ENCODE measurements at regions not wholly inside any gene's neighbourhood (a gene's known extent, or its start where the extent isn't known, plus 50 kb on each side); places are given as distances from the start of the nearest gene placed in this dataset.

- DNase-seq (ENCODE audit: low spot score in 2 of 2) (no peak), ATAC-seq (no peak)
- H3K27ac Mint-ChIP-seq, result no peak overlapping the region
- peaks cover 0 to 10% of the 10 kb centered on the region in 2 donors for H3K9me3 Mint-ChIP-seq
- peaks cover 4 to 15% of the 10 kb centered on the region in 2 donors for H3K36me3 Mint-ChIP-seq
Measured at GRCh38 chr2:234199996-234200395, 149.5 kb downstream of the SPP2 start.

GRCh38 chr2:234198976-234199375, 148.5 kb downstream of the SPP2 start:
- H3K9me3 Mint-ChIP-seq, result peaks cover 0 to 10% of the 10 kb centered on the region in 2 donors
- H3K36me3 Mint-ChIP-seq, result peaks cover 4 to 9% of the 10 kb centered on the region in 2 donors
- ATAC-seq, result no peak

GRCh38 chr2:234195516-234195915, 145.0 kb downstream of the SPP2 start:
- Mint-ChIP-seq H3K27ac (no peak overlapping the region), H3K9me3 (peaks cover 0 to 10% of the 10 kb centered on the region in 2 donors), H3K36me3 (no peaks in the 10 kb centered on the region)
- DNase-seq (ENCODE audit: low spot score in 2 of 2) (no peak), ATAC-seq (no peak)

More at GRCh38 chr2:234198976-234199375, 148.5 kb downstream of the SPP2 start:
- no peak overlapping the region for H3K27ac Mint-ChIP-seq
- DNase-seq (ENCODE audit: low spot score in 2 of 2), result no peak

- no peak for DNase-seq (ENCODE audit: low spot score in 2 of 2)
- Mint-ChIP-seq H3K36me3 (no peaks in the 10 kb centered on the region), H3K27ac (no peak overlapping the region), H3K9me3 (peaks cover 0 to 10% of the 10 kb centered on the region in 2 donors)
- no peak for ATAC-seq
Measured at GRCh38 chr2:234193977-234194563, 143.6 kb downstream of the SPP2 start.

GRCh38 chr2:234191819-234192407, 141.4 kb downstream of the SPP2 start:
- peaks cover 0 to 10% of the 10 kb centered on the region in 2 donors for H3K9me3 Mint-ChIP-seq
- ATAC-seq (no peak), DNase-seq (ENCODE audit: low spot score in 2 of 2) (no peak)
- no peak overlapping the region for H3K27ac Mint-ChIP-seq
- H3K36me3 Mint-ChIP-seq, result no peaks in the 10 kb centered on the region

GRCh38 chr2:234189786-234190300, 139.3 kb downstream of the SPP2 start:
- H3K27ac Mint-ChIP-seq, result no peak overlapping the region
- DNase-seq (ENCODE audit: low spot score in 2 of 2) (no peak), ATAC-seq (no peak)
- peaks cover 0 to 4% of the 10 kb centered on the region in 2 donors for H3K9me3 Mint-ChIP-seq
- H3K36me3 Mint-ChIP-seq, result no peaks in the 10 kb centered on the region

GRCh38 chr2:234189230-234189629, 138.7 kb downstream of the SPP2 start:
- DNase-seq (ENCODE audit: low spot score in 2 of 2), result no peak
- H3K9me3 Mint-ChIP-seq, result no peaks in the 10 kb centered on the region
- H3K27ac Mint-ChIP-seq, result no peak overlapping the region
- H3K36me3 Mint-ChIP-seq, result no peaks in the 10 kb centered on the region
- no peak for ATAC-seq

GRCh38 chr2:234187646-234188174, 137.2 kb downstream of the SPP2 start:
- Mint-ChIP-seq H3K27ac (no peak overlapping the region), H3K36me3 (no peaks in the 10 kb centered on the region), H3K9me3 (no peaks in the 10 kb centered on the region)
- no peak for ATAC-seq
- DNase-seq (ENCODE audit: low spot score in 2 of 2), result no peak

GRCh38 chr2:234181121-234181520, 130.6 kb downstream of the SPP2 start:
- ATAC-seq (no peak), DNase-seq (ENCODE audit: low spot score in 2 of 2) (no peak)
- Mint-ChIP-seq H3K9me3 (no peaks in the 10 kb centered on the region), H3K27ac (no peak overlapping the region), H3K36me3 (no peaks in the 10 kb centered on the region)

GRCh38 chr2:234179031-234179363, 128.5 kb downstream of the SPP2 start:
- H3K36me3 Mint-ChIP-seq, result no peaks in the 10 kb centered on the region
- no peaks in the 10 kb centered on the region for H3K9me3 Mint-ChIP-seq
- ATAC-seq (no peak), DNase-seq (ENCODE audit: low spot score in 2 of 2) (no peak)
- H3K27ac Mint-ChIP-seq, result peak overlapping the region in 1 of 2 donors; percentile 20

GRCh38 chr2:234178330-234179030, 128.0 kb downstream of the SPP2 start:
- Mint-ChIP-seq H3K27ac (no peak overlapping the region), H3K36me3 (no peaks in the 10 kb centered on the region), H3K9me3 (no peaks in the 10 kb centered on the region)
- ATAC-seq (no peak), DNase-seq (ENCODE audit: low spot score in 2 of 2) (no peak)

GRCh38 chr2:234175649-234176048, 125.1 kb downstream of the SPP2 start:
- Mint-ChIP-seq H3K27ac (no peak overlapping the region), H3K36me3 (no peaks in the 10 kb centered on the region), H3K9me3 (no peaks in the 10 kb centered on the region)
- DNase-seq (ENCODE audit: low spot score in 2 of 2), result no peak
- no peak for ATAC-seq

- Mint-ChIP-seq H3K9me3 (no peaks in the 10 kb centered on the region), H3K27ac (no peak overlapping the region), H3K36me3 (no peaks in the 10 kb centered on the region)
- DNase-seq (ENCODE audit: low spot score in 2 of 2) (no peak), ATAC-seq (no peak)
Measured at GRCh38 chr2:234174742-234175141, 124.2 kb downstream of the SPP2 start.

GRCh38 chr2:234172532-234172931, 122.0 kb downstream of the SPP2 start:
- Mint-ChIP-seq H3K9me3 (no peaks in the 10 kb centered on the region), H3K27ac (no peak overlapping the region), H3K36me3 (no peaks in the 10 kb centered on the region)
- no peak for DNase-seq (ENCODE audit: low spot score in 2 of 2)
- no peak for ATAC-seq

GRCh38 chr2:234172066-234172465, 121.6 kb downstream of the SPP2 start:
- Mint-ChIP-seq H3K9me3 (no peaks in the 10 kb centered on the region), H3K36me3 (no peaks in the 10 kb centered on the region), H3K27ac (no peak overlapping the region)
- ATAC-seq (no peak), DNase-seq (ENCODE audit: low spot score in 2 of 2) (no peak)

GRCh38 chr2:234171666-234172065, 121.2 kb downstream of the SPP2 start:
- H3K27ac Mint-ChIP-seq, result no peak overlapping the region
- DNase-seq (ENCODE audit: low spot score in 2 of 2) (no peak), ATAC-seq (no peak)
- H3K36me3 Mint-ChIP-seq, result no peaks in the 10 kb centered on the region
- no peaks in the 10 kb centered on the region for H3K9me3 Mint-ChIP-seq

- ATAC-seq, result no peak
- no peak for DNase-seq (ENCODE audit: low spot score in 2 of 2)
- no peaks in the 10 kb centered on the region for H3K36me3 Mint-ChIP-seq
- no peaks in the 10 kb centered on the region for H3K9me3 Mint-ChIP-seq
- H3K27ac Mint-ChIP-seq, result no peak overlapping the region
Measured at GRCh38 chr2:234169674-234170073, 119.2 kb downstream of the SPP2 start.

All from activated naive CD4-positive, alpha-beta T cell treated with anti-CD3 and anti-CD28 coated beads, Interleukin-2, amount 50 U/mL, for 72 hours (primary cell).